GM23338 (cell line): ENCODE measurements at regions not wholly inside any gene's neighbourhood (a gene's known extent, or its start where the extent isn't known, plus 50 kb on each side); places are given as distances from the start of the nearest gene placed in this dataset.

ENCODE experiments used
- ATAC-seq: fragments of 200-7000 bp; cut with Tn5 transposase; 3 replicates; pipeline ENCODE4 v1.9.1; 2020
- DNase-seq: peaks from one replicate; pipeline ENCODE4 v3.0.0-alpha.2; 2015; ENCODE audit warnings: low spot score
- H2AFZ ChIP-seq: fragments of 200-600 bp; sonication (generic); 2 replicates; pipeline ENCODE4 v1.8.0; 2016; ENCODE audit warnings: antibody characterized with exemption, mild to moderate bottlenecking, moderate library complexity
- H3F3A ChIP-seq: fragments of 200-600 bp; sonication (generic); replicated peaks from 2 replicates; pipeline ENCODE4 v1.8.0; 2017; ENCODE audit warnings: antibody characterized with exemption, mixed run types, low read depth
- H3K27ac ChIP-seq: fragments of 200-600 bp; sonication (generic); 2 replicates; pipeline ENCODE4 v1.6.1; 2016; ENCODE audit warnings: low read depth
- H3K27me3 ChIP-seq: fragments of 200-600 bp; sonication (generic); 2 replicates; pipeline ENCODE4 v1.8.0; 2016; ENCODE audit warnings: mild to moderate bottlenecking, mixed run types, moderate library complexity; ENCODE audit not compliant: insufficient read depth
- H3K36me3 ChIP-seq: fragments of 200-600 bp; sonication (generic); 2 replicates; pipeline ENCODE4 v1.8.0; 2016; ENCODE audit warnings: mild to moderate bottlenecking; ENCODE audit not compliant: insufficient read depth
- H3K4me1 ChIP-seq: fragments of 200-600 bp; sonication (generic); 2 replicates; pipeline ENCODE4 v1.8.0; 2016; ENCODE audit warnings: mild to moderate bottlenecking, moderate library complexity; ENCODE audit not compliant: insufficient read depth
- H3K4me2 ChIP-seq: fragments of 200-600 bp; sonication (generic); 2 replicates; pipeline ENCODE4 v1.7.1; 2017; ENCODE audit warnings: mixed run types
- H3K4me3 ChIP-seq: fragments of 200-600 bp; sonication (generic); 2 replicates; pipeline ENCODE4 v1.6.1; 2016; ENCODE audit warnings: mixed run types
- H3K79me2 ChIP-seq: fragments of 200-600 bp; sonication (generic); replicated peaks from 2 replicates; pipeline ENCODE4 v1.8.0; 2017; ENCODE audit warnings: mild to moderate bottlenecking; ENCODE audit not compliant: insufficient read depth
- H3K9me2 ChIP-seq: fragments of 200-600 bp; sonication (generic); 2 replicates; pipeline ENCODE4 v1.8.0; 2017; ENCODE audit not compliant: insufficient read depth
- H4K20me1 ChIP-seq: fragments of 200-600 bp; sonication (generic); replicated peaks from 2 replicates; pipeline ENCODE4 v1.8.0; 2017; ENCODE audit warnings: mild to moderate bottlenecking; ENCODE audit not compliant: insufficient read depth
- H3K27ac Mint-ChIP-seq: 2 replicates; pipeline ENCODE4 v1.8.0; 2020; ENCODE audit warnings: inconsistent platforms, mild to moderate bottlenecking, moderate library complexity, mixed read lengths
- H3K27me3 Mint-ChIP-seq: 3 replicates; pipeline ENCODE4 v1.8.0; 2022; ENCODE audit warnings: low read depth, mild to moderate bottlenecking, moderate library complexity, mixed read lengths, inconsistent platforms; ENCODE audit not compliant: insufficient read depth, poor library complexity
- H3K36me3 Mint-ChIP-seq: 3 replicates; pipeline ENCODE4 v1.8.0; 2021; ENCODE audit warnings: low read depth, mild to moderate bottlenecking, inconsistent platforms, moderate library complexity, mixed read lengths
- H3K4me1 Mint-ChIP-seq: 3 replicates; pipeline ENCODE4 v1.8.0; 2020; ENCODE audit warnings: mild to moderate bottlenecking, inconsistent platforms, mixed read lengths
- H3K4me3 Mint-ChIP-seq: 3 replicates; pipeline ENCODE4 v1.8.0; 2021; ENCODE audit warnings: moderate library complexity, mild to moderate bottlenecking, inconsistent platforms, mixed read lengths
- H3K9me3 Mint-ChIP-seq: 3 replicates; pipeline ENCODE4 v1.8.0; 2020; ENCODE audit warnings: moderate library complexity, mild to moderate bottlenecking, inconsistent platforms, mixed read lengths
- CREB1 ChIP-seq: fragments of 250-450 bp; sonication (Bioruptor Pico); IDR thresholded peaks from 2 replicates; pipeline ENCODE4 v1.5.0; 2020; ENCODE audit warnings: low read depth, mild to moderate bottlenecking, moderate library complexity
- CTCF ChIP-seq, 2 experiments: fragments of 200-600 bp in 1 of 2; sonication (generic) in 1 of 2; conservative IDR thresholded peaks; 2 replicates each; pipeline versions ENCODE4 v1.5.1 to v1.6.1; 2016 to 2017; ENCODE audit warnings: antibody characterized with exemption in 2 of 2, low read depth in 2 of 2, mild to moderate bottlenecking in 2 of 2, moderate library complexity in 1 of 2
- ETS1 ChIP-seq: IDR thresholded peaks from 2 replicates; pipeline ENCODE4 v1.6.1; 2016; ENCODE audit warnings: antibody characterized with exemption
- EZH2 ChIP-seq: fragments of 200-600 bp; sonication (generic); IDR thresholded peaks from one replicate; pipeline ENCODE4 v1.8.0; 2017; ENCODE audit warnings: antibody characterized with exemption, mild to moderate bottlenecking, low read depth; ENCODE audit not compliant: unreplicated experiment
- EZH2phosphoT487 ChIP-seq: fragments of 200-600 bp; sonication (generic); IDR thresholded peaks from one replicate; pipeline ENCODE4 v1.8.1; 2018; ENCODE audit warnings: antibody characterized with exemption; ENCODE audit not compliant: unreplicated experiment
- JUNB ChIP-seq: IDR thresholded peaks from one replicate; pipeline ENCODE4 v1.6.1; 2016; ENCODE audit warnings: antibody characterized with exemption; ENCODE audit not compliant: unreplicated experiment
- NANOG ChIP-seq: IDR thresholded peaks from 2 replicates; pipeline ENCODE4 v1.6.1; 2016; ENCODE audit warnings: antibody characterized with exemption, borderline replicate concordance
- POLR2AphosphoS5 ChIP-seq: IDR thresholded peaks from 2 replicates; pipeline ENCODE4 v1.6.1; 2016; ENCODE audit warnings: antibody characterized with exemption, low read depth
- REST ChIP-seq: IDR thresholded peaks from one replicate; pipeline ENCODE4 v1.6.1; 2018; ENCODE audit warnings: antibody characterized with exemption; ENCODE audit not compliant: unreplicated experiment
- STAT1 ChIP-seq: IDR thresholded peaks from one replicate; pipeline ENCODE4 v1.6.1; 2016; ENCODE audit warnings: antibody characterized with exemption; ENCODE audit not compliant: unreplicated experiment
- ZNF114 ChIP-seq: fragments of 250-450 bp; sonication (Bioruptor Pico); IDR thresholded peaks from 2 replicates; pipeline ENCODE4 v1.5.0; 2020; ENCODE audit warnings: mild to moderate bottlenecking, moderate library complexity
- ZNF331 ChIP-seq: fragments of 250-450 bp; sonication (Bioruptor Pico); IDR thresholded peaks from 2 replicates; pipeline ENCODE4 v1.5.0; 2020; ENCODE audit warnings: low read depth, mild to moderate bottlenecking, moderate library complexity
- ZNF462 ChIP-seq: fragments of 250-450 bp; sonication (Bioruptor Pico); IDR thresholded peaks from 2 replicates; pipeline ENCODE4 v1.5.0; 2020; ENCODE audit warnings: mild to moderate bottlenecking, moderate library complexity

GRCh38 chr1:64366821-64367220, 103.1 kb upstream of the CACHD1 start:
- no peaks in the 10 kb centered on the region for H3F3A ChIP-seq
- no peaks in the 10 kb centered on the region for H4K20me1 ChIP-seq
- DNase-seq (no peak), ATAC-seq (no peak)
- no peak overlapping the region for H3K4me2 ChIP-seq
- H3K27me3 ChIP-seq: no peaks in the 10 kb centered on the region
- no peaks in the 10 kb centered on the region for H3K27me3 Mint-ChIP-seq
- H3K4me3 ChIP-seq: no peak overlapping the region
- no peak overlapping the region for H3K27ac Mint-ChIP-seq
- no peaks in the 10 kb centered on the region for H3K36me3 Mint-ChIP-seq
- H2AFZ ChIP-seq: no peak overlapping the region
- H3K9me3 Mint-ChIP-seq: no peaks in the 10 kb centered on the region
- TF ChIP-seq ZNF462 (CRISPR knock-in tag) (no peak), ZNF114 (no peak), CREB1 (no peak), NANOG (no peak), REST (no peak), EZH2 (no peak), POLR2AphosphoS5 (no peak), STAT1 (no peak), JUNB (no peak), CTCF (conservative IDR thresholded peaks at IDR 0.05; ENCODE audit: low read depth in 2 of 2) (no peak), EZH2phosphoT487 (no peak), ZNF331 (CRISPR knock-in tag) (no peak), ETS1 (no peak)
- no peaks in the 10 kb centered on the region for H3K79me2 ChIP-seq
- no peak overlapping the region for H3K4me3 Mint-ChIP-seq
- H3K27ac ChIP-seq: no peak overlapping the region
- H3K36me3 ChIP-seq: no peaks in the 10 kb centered on the region
- H3K4me1 Mint-ChIP-seq: no peaks in the 10 kb centered on the region; the same call in 2 of the 3 replicates
- peaks cover 4% of the 10 kb centered on the region; the same call in 1 of the 2 replicates for H3K4me1 ChIP-seq
- H3K9me2 ChIP-seq: no peaks in the 10 kb centered on the region
